Liver (tissue), 8 donors: ENCODE measurements at regions not wholly inside any gene's neighbourhood (a gene's known extent, or its start where the extent isn't known, plus 50 kb on each side); places are given as distances from the start of the nearest gene placed in this dataset.
A peak's percentile ranks its signal among the peaks of the same experiment; 100 is the strongest.

ENCODE experiments used
- DNase-seq: peaks from one replicate; pipeline ENCODE4 v3.0.0-alpha.2; 2017; ENCODE audit warnings: low spot score
- H3K27ac ChIP-seq, 2 donors: one replicate each; pipeline ENCODE4 v1.7.0; 2013; ENCODE audit warnings: inconsistent platforms in 2 of 2, low read length in 2 of 2, control low read depth in 1 of 2, low read depth in 1 of 2, mild to moderate bottlenecking in 1 of 2
- H3K27me3 ChIP-seq, 4 donors: one replicate each; pipeline versions ENCODE4 v1.6.1 to v1.7.0; 2013; ENCODE audit warnings: low read length in 3 of 4, inconsistent platforms in 1 of 4, mild to moderate bottlenecking in 1 of 4, moderate library complexity in 1 of 4; ENCODE audit not compliant: control insufficient read depth in 4 of 4, insufficient read depth in 4 of 4
- H3K36me3 ChIP-seq, 4 donors: one replicate each; pipeline versions ENCODE4 v1.6.1 to v1.7.0; 2013; ENCODE audit warnings: low read length in 3 of 4, mild to moderate bottlenecking in 3 of 4, low read depth in 1 of 4, moderate library complexity in 1 of 4; ENCODE audit not compliant: control insufficient read depth in 4 of 4, insufficient read depth in 3 of 4
- H3K4me1 ChIP-seq, 4 donors: one replicate each; pipeline versions ENCODE4 v1.6.1 to v1.7.0; 2013; ENCODE audit warnings: low read length in 3 of 4, mild to moderate bottlenecking in 3 of 4, moderate library complexity in 1 of 4; ENCODE audit not compliant: control insufficient read depth in 4 of 4, insufficient read depth in 4 of 4
- H3K4me3 ChIP-seq, 3 donors: one replicate each; pipeline versions ENCODE4 v1.6.1 to v1.7.0; 2013; ENCODE audit warnings: low read length in 3 of 3, control low read depth in 1 of 3, low read depth in 1 of 3, mild to moderate bottlenecking in 1 of 3
- H3K9ac ChIP-seq, 2 donors: one replicate each; pipeline ENCODE4 v1.7.0; 2013; ENCODE audit warnings: low read length in 2 of 2, mild to moderate bottlenecking in 2 of 2, moderate library complexity in 2 of 2, control low read depth in 1 of 2, low read depth in 1 of 2
- H3K9me3 ChIP-seq, 4 donors: one replicate each; pipeline versions ENCODE4 v1.6.1 to v1.7.0; 2013; ENCODE audit warnings: low read length in 3 of 4; ENCODE audit not compliant: control insufficient read depth in 4 of 4
- EGR1 ChIP-seq, 2 donors: IDR thresholded peaks; 2 replicates each; pipeline ENCODE4 v1.6.1; 2016 to 2018; ENCODE audit warnings: antibody characterized with exemption in 2 of 2, low read depth in 2 of 2
- FOXA1 ChIP-seq: IDR thresholded peaks from 2 replicates; pipeline ENCODE4 v1.6.1; 2016; ENCODE audit warnings: antibody characterized with exemption
- FOXA2 ChIP-seq: IDR thresholded peaks from 2 replicates; pipeline ENCODE4 v1.6.1; 2016; ENCODE audit warnings: antibody characterized with exemption
- GABPA ChIP-seq, 2 donors: IDR thresholded peaks in 1 of 2; conservative IDR thresholded peaks in 1 of 2; 2 replicates each; pipeline ENCODE4 v1.6.1; 2016; ENCODE audit warnings: antibody characterized with exemption in 2 of 2, mild to moderate bottlenecking in 1 of 2, moderate library complexity in 1 of 2
- HNF4A ChIP-seq, 2 donors: conservative IDR thresholded peaks; 2 replicates each; pipeline ENCODE4 v1.6.1; 2016; ENCODE audit warnings: antibody characterized with exemption in 2 of 2, mild to moderate bottlenecking in 2 of 2
- HNF4G ChIP-seq: IDR thresholded peaks from 2 replicates; pipeline ENCODE4 v1.6.1; 2016; ENCODE audit warnings: antibody characterized with exemption
- JUND ChIP-seq, 2 donors: IDR thresholded peaks; 2 replicates each; pipeline ENCODE4 v1.6.1; 2016; ENCODE audit warnings: antibody characterized with exemption in 2 of 2
- NR2F2 ChIP-seq: IDR thresholded peaks from 2 replicates; pipeline ENCODE4 v1.6.1; 2016; ENCODE audit warnings: antibody characterized with exemption
- RAD21 ChIP-seq, 2 donors: IDR thresholded peaks; 2 replicates each; pipeline ENCODE4 v1.6.1; 2016; ENCODE audit warnings: antibody characterized with exemption in 2 of 2, mild to moderate bottlenecking in 2 of 2
- RXRA ChIP-seq, 2 donors: IDR thresholded peaks; 2 replicates each; pipeline ENCODE4 v1.6.1; 2017 to 2018; ENCODE audit warnings: antibody characterized with exemption in 2 of 2, mild to moderate bottlenecking in 1 of 2
- SP1 ChIP-seq: IDR thresholded peaks from 2 replicates; pipeline ENCODE4 v1.6.1; 2018; ENCODE audit warnings: antibody characterized with exemption, mild to moderate bottlenecking
- TAF1 ChIP-seq: conservative IDR thresholded peaks from 2 replicates; pipeline ENCODE4 v1.6.1; 2016; ENCODE audit warnings: antibody characterized with exemption, mild to moderate bottlenecking
- YY1 ChIP-seq: IDR thresholded peaks from 2 replicates; pipeline ENCODE4 v1.6.1; 2016; ENCODE audit warnings: antibody characterized with exemption, mild to moderate bottlenecking
- WGBS: extraction: QIAGEN DNeasy Blood & Tissue Kit; methylation state at CpG from one replicate; pipeline ENCODE4 v1.1.7; 2013; 5-methylcytosine and 5-hydroxymethylcytosine counted together
- TF ChIP-seq, protein P1 (sequence below): fragments of 150-350 bp; IDR thresholded peaks from 2 replicates; pipeline ENCODE4 v1.5.1; 2017; ENCODE audit warnings: improper control_type of control experiment, low read depth, low read length; ENCODE audit not compliant: missing input control
- TF ChIP-seq, protein P2 (sequence below): IDR thresholded peaks from 2 replicates; pipeline ENCODE4 v1.6.1; 2016; ENCODE audit warnings: antibody characterized with exemption, mild to moderate bottlenecking
- TF ChIP-seq, protein P3 (sequence below): IDR thresholded peaks from 2 replicates; pipeline ENCODE4 v1.6.1; 2016; ENCODE audit warnings: antibody characterized with exemption
- TF ChIP-seq, protein P4 (sequence below): IDR thresholded peaks from 2 replicates; pipeline ENCODE4 v1.6.1; 2016; ENCODE audit warnings: antibody characterized with exemption
- TF ChIP-seq, protein P5 (sequence below): IDR thresholded peaks from 2 replicates; pipeline ENCODE4 v1.6.1; 2016; ENCODE audit warnings: antibody characterized with exemption
- donor health status: healthy.
- donor health status: healthy.
- donor health status: healthy.
- donor health status: healthy.
- donor health status: healthy.

DNA sequence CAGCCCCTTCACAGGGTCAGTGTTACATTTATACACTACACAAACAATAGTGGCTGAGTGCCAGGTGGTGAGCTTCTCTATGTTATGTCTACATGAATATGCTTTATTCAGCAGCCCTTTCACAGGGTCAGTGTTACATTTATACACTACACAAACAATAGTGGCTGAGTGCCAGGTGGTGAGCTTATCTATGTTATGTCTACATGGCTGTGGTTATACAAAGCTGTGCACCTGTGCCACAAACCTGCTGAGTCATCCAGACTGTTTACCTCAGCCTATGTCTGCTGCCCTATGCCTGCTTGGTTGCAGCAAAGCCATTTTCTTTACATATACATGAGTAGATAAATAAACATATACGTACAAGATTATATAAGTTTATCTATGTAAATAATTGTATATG lies 76.5 kb downstream of the ZNF726 start:
- Histone ChIP-seq H3K36me3 (no peaks in the 10 kb centered on the region), H3K4me1 (peaks cover 3 to 16% (median 7%) of the 10 kb centered on the region in 4 donors), H3K27ac (no peak overlapping the region), H3K27me3 (no peaks in the 10 kb centered on the region), H3K4me3 (no peak overlapping the region), H3K9me3 (peaks cover 0 to 3% (median 0%) of the 10 kb centered on the region in 4 donors), H3K9ac (no peak overlapping the region)
- DNase-seq = no peak
- peak; percentile 42 for TF ChIP-seq YY1
- no peak for TF ChIP-seq RXRA (IDR thresholded peaks at IDR 0.05)
- 84% methylated on average over 1 of the region's 1 CpG for WGBS

DNA sequence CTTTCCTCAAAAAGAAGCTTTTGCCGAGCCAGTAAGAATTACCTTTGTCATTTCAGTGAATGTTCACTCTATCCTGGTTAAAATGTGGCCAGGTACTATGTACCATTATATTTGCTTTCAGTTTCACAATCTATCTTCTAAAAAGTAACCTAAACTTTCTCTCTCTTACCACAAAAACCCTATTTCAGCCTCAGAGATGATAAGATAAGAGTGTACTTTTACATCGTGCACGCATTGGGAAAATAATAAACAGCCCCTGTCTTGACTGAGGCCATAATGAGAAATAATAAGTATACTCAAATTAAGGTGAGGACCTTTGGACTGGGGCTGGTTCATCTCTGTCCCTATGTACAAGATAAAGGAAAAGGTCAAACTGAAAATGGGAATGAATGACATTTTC lies 77.7 kb downstream of the ZNF726 start:
- WGBS = 21% methylated on average over 3 of the region's 3 CpGs
- no peaks in the 10 kb centered on the region for H3K27me3 ChIP-seq
- H3K36me3 ChIP-seq = no peaks in the 10 kb centered on the region
- H3K27ac ChIP-seq = peak overlapping the region; percentile 53 to 71
- peak overlapping the region in 2 of 3 donors; percentile 20 to 31 for H3K4me3 ChIP-seq
- H3K9me3 ChIP-seq = peaks cover 0 to 4% (median 2%) of the 10 kb centered on the region in 4 donors
- TF ChIP-seq NR2F2 (no peak), FOXA1 (peak; percentile 10), HNF4G (peak; percentile 72), TAF1 (no peak), EGR1 (IDR thresholded peaks at IDR 0.05; ENCODE audit: low read depth in 2 of 2) (no peak), RAD21 (IDR thresholded peaks at IDR 0.05) (peak; percentile 32 to 53), SP1 (peak; percentile 65), RXRA (IDR thresholded peaks at IDR 0.05) (peak; percentile 67 to 72), JUND (IDR thresholded peaks at IDR 0.05) (peak in 1 of 2 donors; percentile 42), HNF4A (conservative IDR thresholded peaks at IDR 0.05) (peak; percentile 92 to 98), GABPA (IDR thresholded peaks at IDR 0.05 in 1 of 2, conservative IDR thresholded peaks at IDR 0.05 in 1 of 2) (no peak), YY1 (peak; percentile 69), FOXA2 (no peak)
- TF ChIP-seq, protein P1, sequence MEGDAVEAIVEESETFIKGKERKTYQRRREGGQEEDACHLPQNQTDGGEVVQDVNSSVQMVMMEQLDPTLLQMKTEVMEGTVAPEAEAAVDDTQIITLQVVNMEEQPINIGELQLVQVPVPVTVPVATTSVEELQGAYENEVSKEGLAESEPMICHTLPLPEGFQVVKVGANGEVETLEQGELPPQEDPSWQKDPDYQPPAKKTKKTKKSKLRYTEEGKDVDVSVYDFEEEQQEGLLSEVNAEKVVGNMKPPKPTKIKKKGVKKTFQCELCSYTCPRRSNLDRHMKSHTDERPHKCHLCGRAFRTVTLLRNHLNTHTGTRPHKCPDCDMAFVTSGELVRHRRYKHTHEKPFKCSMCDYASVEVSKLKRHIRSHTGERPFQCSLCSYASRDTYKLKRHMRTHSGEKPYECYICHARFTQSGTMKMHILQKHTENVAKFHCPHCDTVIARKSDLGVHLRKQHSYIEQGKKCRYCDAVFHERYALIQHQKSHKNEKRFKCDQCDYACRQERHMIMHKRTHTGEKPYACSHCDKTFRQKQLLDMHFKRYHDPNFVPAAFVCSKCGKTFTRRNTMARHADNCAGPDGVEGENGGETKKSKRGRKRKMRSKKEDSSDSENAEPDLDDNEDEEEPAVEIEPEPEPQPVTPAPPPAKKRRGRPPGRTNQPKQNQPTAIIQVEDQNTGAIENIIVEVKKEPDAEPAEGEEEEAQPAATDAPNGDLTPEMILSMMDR = no peak
- TF ChIP-seq, protein P2, sequence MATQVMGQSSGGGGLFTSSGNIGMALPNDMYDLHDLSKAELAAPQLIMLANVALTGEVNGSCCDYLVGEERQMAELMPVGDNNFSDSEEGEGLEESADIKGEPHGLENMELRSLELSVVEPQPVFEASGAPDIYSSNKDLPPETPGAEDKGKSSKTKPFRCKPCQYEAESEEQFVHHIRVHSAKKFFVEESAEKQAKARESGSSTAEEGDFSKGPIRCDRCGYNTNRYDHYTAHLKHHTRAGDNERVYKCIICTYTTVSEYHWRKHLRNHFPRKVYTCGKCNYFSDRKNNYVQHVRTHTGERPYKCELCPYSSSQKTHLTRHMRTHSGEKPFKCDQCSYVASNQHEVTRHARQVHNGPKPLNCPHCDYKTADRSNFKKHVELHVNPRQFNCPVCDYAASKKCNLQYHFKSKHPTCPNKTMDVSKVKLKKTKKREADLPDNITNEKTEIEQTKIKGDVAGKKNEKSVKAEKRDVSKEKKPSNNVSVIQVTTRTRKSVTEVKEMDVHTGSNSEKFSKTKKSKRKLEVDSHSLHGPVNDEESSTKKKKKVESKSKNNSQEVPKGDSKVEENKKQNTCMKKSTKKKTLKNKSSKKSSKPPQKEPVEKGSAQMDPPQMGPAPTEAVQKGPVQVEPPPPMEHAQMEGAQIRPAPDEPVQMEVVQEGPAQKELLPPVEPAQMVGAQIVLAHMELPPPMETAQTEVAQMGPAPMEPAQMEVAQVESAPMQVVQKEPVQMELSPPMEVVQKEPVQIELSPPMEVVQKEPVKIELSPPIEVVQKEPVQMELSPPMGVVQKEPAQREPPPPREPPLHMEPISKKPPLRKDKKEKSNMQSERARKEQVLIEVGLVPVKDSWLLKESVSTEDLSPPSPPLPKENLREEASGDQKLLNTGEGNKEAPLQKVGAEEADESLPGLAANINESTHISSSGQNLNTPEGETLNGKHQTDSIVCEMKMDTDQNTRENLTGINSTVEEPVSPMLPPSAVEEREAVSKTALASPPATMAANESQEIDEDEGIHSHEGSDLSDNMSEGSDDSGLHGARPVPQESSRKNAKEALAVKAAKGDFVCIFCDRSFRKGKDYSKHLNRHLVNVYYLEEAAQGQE = peak; percentile 51
- TF ChIP-seq, protein P3, sequence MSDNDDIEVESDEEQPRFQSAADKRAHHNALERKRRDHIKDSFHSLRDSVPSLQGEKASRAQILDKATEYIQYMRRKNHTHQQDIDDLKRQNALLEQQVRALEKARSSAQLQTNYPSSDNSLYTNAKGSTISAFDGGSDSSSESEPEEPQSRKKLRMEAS = peak; percentile 10
- TF ChIP-seq, protein P4, sequence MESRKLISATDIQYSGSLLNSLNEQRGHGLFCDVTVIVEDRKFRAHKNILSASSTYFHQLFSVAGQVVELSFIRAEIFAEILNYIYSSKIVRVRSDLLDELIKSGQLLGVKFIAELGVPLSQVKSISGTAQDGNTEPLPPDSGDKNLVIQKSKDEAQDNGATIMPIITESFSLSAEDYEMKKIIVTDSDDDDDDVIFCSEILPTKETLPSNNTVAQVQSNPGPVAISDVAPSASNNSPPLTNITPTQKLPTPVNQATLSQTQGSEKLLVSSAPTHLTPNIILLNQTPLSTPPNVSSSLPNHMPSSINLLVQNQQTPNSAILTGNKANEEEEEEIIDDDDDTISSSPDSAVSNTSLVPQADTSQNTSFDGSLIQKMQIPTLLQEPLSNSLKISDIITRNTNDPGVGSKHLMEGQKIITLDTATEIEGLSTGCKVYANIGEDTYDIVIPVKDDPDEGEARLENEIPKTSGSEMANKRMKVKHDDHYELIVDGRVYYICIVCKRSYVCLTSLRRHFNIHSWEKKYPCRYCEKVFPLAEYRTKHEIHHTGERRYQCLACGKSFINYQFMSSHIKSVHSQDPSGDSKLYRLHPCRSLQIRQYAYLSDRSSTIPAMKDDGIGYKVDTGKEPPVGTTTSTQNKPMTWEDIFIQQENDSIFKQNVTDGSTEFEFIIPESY = peak; percentile 12
- TF ChIP-seq, protein P5, sequence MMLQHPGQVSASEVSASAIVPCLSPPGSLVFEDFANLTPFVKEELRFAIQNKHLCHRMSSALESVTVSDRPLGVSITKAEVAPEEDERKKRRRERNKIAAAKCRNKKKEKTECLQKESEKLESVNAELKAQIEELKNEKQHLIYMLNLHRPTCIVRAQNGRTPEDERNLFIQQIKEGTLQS = no peak
- DNase-seq = no peak
- H3K4me1 ChIP-seq = peaks cover 3 to 7% (median 7%) of the 10 kb centered on the region in 4 donors
- H3K9ac ChIP-seq = peak overlapping the region in 1 of 2 donors; percentile 34
